ENCODE measurements at regions not wholly inside any gene's neighbourhood (a gene's known extent, or its start where the extent isn't known, plus 50 kb on each side); places are given as distances from the start of the nearest gene placed in this dataset.

- CTCF ChIA-PET = no interaction called here
- no peaks in the 10 kb centered on the region for H4K20me1 ChIP-seq (replicated peaks; ENCODE audit: control insufficient read depth, extremely low read depth, insufficient read depth, low read length)
- H2AFZ ChIP-seq (ENCODE audit: low read depth, low read length) = no peak overlapping the region
- FAIRE-seq (no peak), DNase-seq (ENCODE audit: low read depth, low spot score) (no peak)
- no peaks in the 10 kb centered on the region for H3K9me1 ChIP-seq (replicated peaks; ENCODE audit: control insufficient read depth, extremely low read depth, insufficient read depth, low read length)
- no peak overlapping the region for H3K9ac ChIP-seq (replicated peaks; ENCODE audit: extremely low read depth, insufficient read depth, low read length)
- H3K27me3 ChIP-seq (ENCODE audit: control insufficient read depth in 2 of 2, insufficient read depth in 2 of 2, low read length in 2 of 2) = no peaks in the 10 kb centered on the region
- H3K79me2 ChIP-seq (ENCODE audit: control insufficient read depth, insufficient read depth, low read length) = no peaks in the 10 kb centered on the region
- H3K4me3 ChIP-seq (replicated peaks in 1 of 3; ENCODE audit: insufficient read depth in 1 of 3, low read depth in 1 of 3, low read length in 3 of 3) = no peak overlapping the region
- TF ChIP-seq POLR2AphosphoS5 (IDR thresholded peaks at IDR 0.05; ENCODE audit: insufficient read depth, low read depth, low read length) = no peak
- TF ChIP-seq CTCF (IDR thresholded peaks at IDR 0.05; ENCODE audit: extremely low read depth in 1 of 2, insufficient read depth in 1 of 2, low read depth in 1 of 2, low read length in 2 of 2) = no peak
- TF ChIP-seq FOS (IDR thresholded peaks at IDR 0.05; ENCODE audit: borderline replicate concordance, insufficient read depth, low read length) = no peak
- TF ChIP-seq GATA2 (IDR thresholded peaks at IDR 0.05; ENCODE audit: insufficient read depth, insufficient read length, low read depth, low read length) = no peak
- no peak for TF ChIP-seq MAX (IDR thresholded peaks at IDR 0.05; ENCODE audit: insufficient read depth, insufficient read length)
- no peak for TF ChIP-seq JUN (IDR thresholded peaks at IDR 0.05; ENCODE audit: borderline replicate concordance, insufficient read depth, insufficient read length, low read depth)
- no peak overlapping the region for H3K27ac ChIP-seq (ENCODE audit: insufficient read depth, low read depth, low read length)
- no peaks in the 10 kb centered on the region for H3K4me1 ChIP-seq (ENCODE audit: control insufficient read depth, extremely low read depth, insufficient read depth, low read length)
- dilution Hi-C loops (cut with MboI; ENCODE audit: extremely low pct_ligation_motif_present, low sequenced_read_pairs) = no loop called here
- intact Hi-C loops (cut with micrococcal nuclease) = no loop called here
- no peak overlapping the region for H3K4me2 ChIP-seq (ENCODE audit: insufficient read depth, low read length)
- BruUV-seq (replicated peaks) = no TSS peak
- POLR2A ChIA-PET = no interaction called here
- no peaks in the 10 kb centered on the region for H3K36me3 ChIP-seq (ENCODE audit: control insufficient read depth in 2 of 2, extremely low read depth in 1 of 2, insufficient read depth in 2 of 2, low read length in 2 of 2)
- H3K9me3 ChIP-seq (replicated peaks; ENCODE audit: control insufficient read depth, insufficient read depth, low read length) = no peaks in the 10 kb centered on the region
Measured at GRCh38 chr12:66901138-66901932, 222.5 kb upstream of the GRIP1 start.
